Astrocyte of the spinal cord (primary cell): ENCODE measurements at regions not wholly inside any gene's neighbourhood (a gene's known extent, or its start where the extent isn't known, plus 50 kb on each side); places are given as distances from the start of the nearest gene placed in this dataset.

ENCODE experiments used
- DNase-seq: peaks from one replicate; pipeline ENCODE4 v3.0.0; 2011; ENCODE audit warnings: low read depth, low spot score
- H3K4me3 ChIP-seq: 2 replicates; pipeline ENCODE4 v1.5.1; 2011; ENCODE audit warnings: low read depth, mild to moderate bottlenecking, low read length, moderate library complexity
- CTCF ChIP-seq: IDR thresholded peaks from 2 replicates; pipeline ENCODE4 v1.5.1; 2012; ENCODE audit warnings: low read depth, mild to moderate bottlenecking, low read length, inconsistent platforms
- in situ Hi-C: cut with HindIII; loops from 2 replicates; pipeline ENCODE4 v1.10.0; 2017; ENCODE audit warnings: low sequenced_read_pairs

DNA sequence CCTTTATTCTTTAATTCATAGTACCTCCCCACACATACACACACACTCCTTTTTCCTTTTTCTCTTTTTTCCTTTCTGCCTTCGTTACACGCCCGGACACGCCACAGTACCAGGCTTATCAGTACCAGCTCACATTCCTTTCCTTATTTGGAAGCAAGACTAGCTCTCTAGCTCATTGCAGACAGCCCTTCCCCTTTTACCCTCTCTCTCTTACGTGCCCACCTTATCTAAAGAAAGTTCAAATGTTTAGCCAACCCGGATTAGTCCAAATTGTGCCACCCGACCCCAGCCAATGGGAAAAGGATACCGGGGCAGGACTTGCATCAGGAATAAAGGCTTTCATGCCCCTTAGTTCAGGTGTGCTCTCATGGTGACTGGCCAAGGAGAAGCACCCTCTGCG is 194.7 kb upstream of the VCX3A start:
- in situ Hi-C loops, result no loop called here

GRCh38 chrX:6718766-6719165 is 183.8 kb upstream of the VCX3A start:
- DNase-seq, result no peak
- in situ Hi-C loops, result no loop called here
- H3K4me3 ChIP-seq, result no peak overlapping the region
- TF ChIP-seq CTCF, result no peak

More for the DNA sequence above, 194.7 kb upstream of the VCX3A start:
- TF ChIP-seq CTCF, result no peak
- no peak overlapping the region for H3K4me3 ChIP-seq
- DNase-seq, result no peak

DNA sequence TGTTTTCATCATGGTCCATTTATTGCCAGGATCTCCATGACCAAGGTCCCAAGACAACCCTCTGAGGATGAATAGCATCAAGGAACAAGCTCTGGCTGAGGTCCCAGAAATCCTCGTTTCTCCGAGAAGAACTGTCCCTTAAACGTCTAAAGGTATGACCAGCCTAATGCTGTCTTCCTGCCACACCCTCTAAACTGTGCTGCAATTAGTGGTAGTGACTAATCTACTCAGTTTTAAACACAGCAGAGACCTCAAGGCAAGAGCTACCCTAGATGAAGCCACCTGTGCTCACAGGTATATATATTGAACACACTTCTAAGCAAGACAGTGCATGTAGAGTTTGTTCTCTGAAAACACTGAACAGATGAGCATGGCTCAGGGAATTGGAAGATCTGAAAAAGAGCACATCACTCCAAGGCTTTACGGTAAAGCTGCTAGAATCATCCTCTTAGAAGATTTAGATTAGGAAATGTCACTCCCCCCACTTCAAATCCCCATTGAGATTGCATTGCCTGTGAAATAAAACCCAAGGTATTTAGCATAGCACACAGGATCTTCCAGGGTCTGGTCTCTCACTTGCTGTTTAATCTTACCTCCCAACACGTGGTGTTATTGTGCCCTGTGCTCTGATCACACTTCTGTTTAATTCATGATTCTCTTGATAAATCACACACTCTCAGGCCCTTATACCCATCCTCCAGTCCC is 173.9 kb upstream of the VCX3A start:
- no peak overlapping the region for H3K4me3 ChIP-seq
- no peak for DNase-seq
- TF ChIP-seq CTCF, result no peak
- in situ Hi-C loops, result no loop called here

- H3K4me3 ChIP-seq, result no peak overlapping the region
- in situ Hi-C loops, result no loop called here
- DNase-seq, result no peak
- no peak for TF ChIP-seq CTCF
Observed at GRCh38 chrX:6708041-6708440, 173.1 kb upstream of the VCX3A start.

DNA sequence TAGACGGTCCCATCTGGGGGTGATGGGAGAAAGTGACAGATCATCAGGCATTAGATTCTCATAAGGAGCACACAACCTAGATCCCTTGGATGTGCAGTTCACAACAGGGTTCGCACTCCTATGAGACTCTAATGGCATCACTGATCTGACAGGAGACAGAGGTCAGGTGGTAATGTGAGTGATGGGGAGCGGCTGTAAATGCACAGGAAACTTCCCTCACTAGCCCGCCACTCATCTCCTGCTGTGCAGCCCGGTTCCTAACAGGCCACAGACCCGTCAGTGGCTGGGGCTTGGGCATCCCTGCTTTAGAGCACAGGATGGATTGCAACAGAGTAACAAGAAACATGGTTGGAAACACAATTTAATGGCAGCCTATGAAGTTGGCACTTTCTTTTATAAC is 172.6 kb upstream of the VCX3A start:
- no peak for TF ChIP-seq CTCF
- in situ Hi-C loops, result no loop called here
- no peak overlapping the region for H3K4me3 ChIP-seq

GRCh38 chrX:6701085-6701484 is 166.2 kb upstream of the VCX3A start:
- no peak for DNase-seq
- no peak for TF ChIP-seq CTCF
- H3K4me3 ChIP-seq, result no peak overlapping the region
- in situ Hi-C loops, result no loop called here

More for the DNA sequence above, 172.6 kb upstream of the VCX3A start:
- no peak for DNase-seq
